Mesodermal cell (in vitro differentiated cells): ENCODE measurements at regions not wholly inside any gene's neighbourhood (a gene's known extent, or its start where the extent isn't known, plus 50 kb on each side); places are given as distances from the start of the nearest gene placed in this dataset.

ENCODE experiments used
- H3K27ac ChIP-seq: 2 replicates; pipeline ENCODE4 v1.7.0; 2013; ENCODE audit warnings: mild to moderate bottlenecking, low read depth, low read length, moderate library complexity; ENCODE audit not compliant: severe bottlenecking
- H3K36me3 ChIP-seq: 2 replicates; pipeline ENCODE4 v1.7.1; 2013; ENCODE audit warnings: mild to moderate bottlenecking, low read length, moderate library complexity; ENCODE audit not compliant: control insufficient read depth, insufficient read depth
- H3K4me1 ChIP-seq: one replicate; pipeline ENCODE4 v1.7.1; 2013; ENCODE audit warnings: mild to moderate bottlenecking, low read length; ENCODE audit not compliant: insufficient read depth, control insufficient read depth, poor library complexity, severe bottlenecking
- H3K4me3 ChIP-seq: 2 replicates; pipeline ENCODE4 v1.7.0; 2013; ENCODE audit warnings: low read length, control low read depth, mild to moderate bottlenecking; ENCODE audit not compliant: insufficient read depth, poor library complexity, severe bottlenecking; ENCODE audit errors: extremely low read depth
- H3K9me3 ChIP-seq: 2 replicates; pipeline ENCODE4 v1.7.1; 2013; ENCODE audit warnings: mild to moderate bottlenecking, low read length, moderate library complexity; ENCODE audit not compliant: control insufficient read depth
- WGBS, 2 experiments: methylation state at CpG; one replicate each; pipeline ENCODE4 v1.1.5; 2013; ENCODE audit warnings: missing lambda C conversion rate in 2 of 2; ENCODE audit not compliant: insufficient coverage in 2 of 2; 5-methylcytosine and 5-hydroxymethylcytosine counted together

DNA sequence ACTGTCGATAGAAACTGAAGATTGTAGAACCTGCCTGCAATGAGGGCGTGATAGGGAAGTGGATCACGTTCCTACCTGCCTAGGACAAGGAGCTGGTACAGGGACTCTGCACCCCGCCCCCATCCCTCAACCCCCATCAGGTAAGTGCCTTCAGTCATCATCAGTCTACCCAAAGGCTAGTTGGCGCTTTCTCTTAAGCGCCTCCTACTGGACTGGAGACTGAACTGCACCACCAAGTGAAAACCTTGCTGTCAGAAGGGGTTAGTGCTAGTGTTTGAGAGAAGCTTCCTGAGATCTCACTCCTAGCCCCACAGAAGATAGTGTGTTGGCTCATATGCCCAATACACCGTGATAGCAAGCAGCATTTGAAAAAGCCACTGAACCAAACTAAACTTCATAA, 706.5 kb upstream of the MAN1A1 start:
- Histone ChIP-seq H3K4me3 (no peak overlapping the region), H3K4me1 (no peaks in the 10 kb centered on the region), H3K9me3 (peaks cover 2% of the 10 kb centered on the region), H3K36me3 (no peaks in the 10 kb centered on the region), H3K27ac (no peak overlapping the region)
- 78 to 84% methylated on average over 2 to 4 of the region's 7 CpGs for WGBS, 2 experiments

GRCh38 chr6:120055071-120055470, 705.5 kb upstream of the MAN1A1 start:
- Histone ChIP-seq H3K27ac (no peak overlapping the region), H3K36me3 (no peaks in the 10 kb centered on the region), H3K9me3 (peaks cover 2% of the 10 kb centered on the region), H3K4me3 (no peak overlapping the region), H3K4me1 (no peaks in the 10 kb centered on the region)
- WGBS, 2 experiments, result 85 to 88% methylated on average over 3 to 4 of the region's 4 CpGs

DNA sequence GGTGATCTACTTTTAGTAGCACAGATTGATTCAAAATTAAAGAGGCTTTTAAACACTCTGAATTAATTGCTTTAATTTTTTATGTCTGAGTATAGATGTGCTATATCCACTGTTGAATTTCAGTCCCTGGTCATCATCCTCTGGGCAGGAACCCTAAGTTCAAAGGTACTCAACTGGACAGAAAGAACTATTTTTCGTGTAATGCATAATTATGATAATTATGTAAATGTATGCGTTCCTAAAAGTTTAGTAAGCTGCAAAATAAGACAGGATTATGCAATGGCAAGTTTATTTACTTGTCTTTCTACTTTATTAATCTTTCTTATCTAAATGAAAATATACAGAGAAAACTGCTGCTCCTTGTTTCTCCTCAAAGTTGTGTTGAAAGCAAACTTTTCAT, 690.1 kb upstream of the MAN1A1 start:
- Histone ChIP-seq H3K4me1 (no peaks in the 10 kb centered on the region), H3K27ac (no peak overlapping the region), H3K4me3 (no peak overlapping the region), H3K36me3 (no peaks in the 10 kb centered on the region), H3K9me3 (no peaks in the 10 kb centered on the region)
- WGBS, 2 experiments, result 100% methylated on average over 1 of the region's 2 CpGs; no CpG with 5 or more reads in 1 of the 2 experiments

DNA sequence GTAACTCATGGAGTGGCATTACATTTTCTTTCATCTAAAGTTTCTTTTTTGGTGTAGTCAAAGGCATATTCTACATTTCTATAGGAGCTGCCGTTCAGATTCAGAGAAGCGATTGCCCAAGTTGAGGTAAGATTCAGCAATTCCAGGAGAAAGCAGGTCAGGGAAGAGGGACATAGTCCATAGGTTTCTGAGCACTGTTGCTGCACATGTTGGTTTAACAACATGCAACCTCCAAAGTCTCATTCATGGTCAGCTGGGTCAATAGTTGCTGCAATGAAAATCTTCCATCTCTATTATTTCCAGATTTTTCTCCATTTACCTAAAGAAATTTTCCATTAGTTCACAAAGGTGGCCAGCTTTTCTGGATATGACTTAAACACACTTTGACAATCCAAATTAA, 682.3 kb upstream of the MAN1A1 start:
- Histone ChIP-seq H3K36me3 (no peaks in the 10 kb centered on the region), H3K27ac (no peak overlapping the region)
- WGBS, 2 experiments, result 80% methylated on average over 2 of the region's 2 CpGs

GRCh38 chr6:120026791-120027190, 677.2 kb upstream of the MAN1A1 start:
- Histone ChIP-seq H3K4me1 (no peaks in the 10 kb centered on the region), H3K9me3 (no peaks in the 10 kb centered on the region), H3K36me3 (no peaks in the 10 kb centered on the region), H3K27ac (no peak overlapping the region), H3K4me3 (no peak overlapping the region)
- 78% methylated on average over 1 of the region's 1 CpG; no CpG with 5 or more reads in 1 of the 2 experiments for WGBS, 2 experiments

More for the DNA sequence above, 682.3 kb upstream of the MAN1A1 start:
- Histone ChIP-seq H3K9me3 (no peaks in the 10 kb centered on the region), H3K4me1 (no peaks in the 10 kb centered on the region), H3K4me3 (no peak overlapping the region)

- Histone ChIP-seq H3K4me3 (no peak overlapping the region), H3K4me1 (no peaks in the 10 kb centered on the region), H3K36me3 (no peaks in the 10 kb centered on the region), H3K27ac (no peak overlapping the region), H3K9me3 (no peaks in the 10 kb centered on the region)
- WGBS, 2 experiments, result no CpG with 5 or more reads among the region's 3 CpGs
Measured at GRCh38 chr6:120010075-120010474, 660.5 kb upstream of the MAN1A1 start.

GRCh38 chr6:120005292-120005976, 655.9 kb upstream of the MAN1A1 start:
- no peak overlapping the region for H3K27ac ChIP-seq
- no peaks in the 10 kb centered on the region for H3K9me3 ChIP-seq
- no peak overlapping the region for H3K4me3 ChIP-seq
- H3K4me1 ChIP-seq, result no peaks in the 10 kb centered on the region
- 88 to 91% methylated on average over 9 of the region's 12 CpGs for WGBS, 2 experiments
- no peaks in the 10 kb centered on the region for H3K36me3 ChIP-seq

DNA sequence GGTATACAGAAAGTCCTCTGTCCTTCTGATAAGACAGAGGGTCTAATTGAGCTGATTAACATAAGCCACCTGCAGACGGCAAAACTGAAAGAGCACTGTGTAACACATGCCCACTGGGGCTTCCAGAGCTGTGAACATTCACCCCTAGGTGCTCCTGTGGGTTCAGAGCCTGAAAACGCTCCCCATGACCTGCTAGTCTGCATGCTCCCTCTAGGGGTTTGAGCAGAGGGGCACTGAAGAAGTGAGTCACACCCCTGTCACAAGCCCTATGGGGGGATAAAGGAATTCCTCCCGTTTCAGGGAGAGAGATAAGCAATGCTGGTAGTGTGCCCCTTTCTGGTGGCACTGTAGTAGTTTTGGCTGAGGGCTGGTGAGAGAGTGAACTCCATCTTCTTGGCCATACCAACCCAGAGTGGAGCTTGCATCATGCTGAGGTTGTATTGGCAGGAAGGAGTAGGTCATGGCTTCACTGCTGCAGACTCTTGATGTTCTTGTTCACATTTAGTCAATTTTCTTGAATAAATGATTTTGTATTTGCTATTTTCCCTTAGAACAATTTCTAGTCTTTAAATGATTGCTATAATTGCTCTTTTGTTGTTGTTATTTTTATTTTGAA, 637.5 kb upstream of the MAN1A1 start:
- no peak overlapping the region for H3K4me3 ChIP-seq
- 90 to 94% methylated on average over 2 to 3 of the region's 3 CpGs for WGBS, 2 experiments
- H3K9me3 ChIP-seq, result no peaks in the 10 kb centered on the region
- no peak overlapping the region for H3K27ac ChIP-seq
- H3K36me3 ChIP-seq, result no peaks in the 10 kb centered on the region
- H3K4me1 ChIP-seq, result peaks cover 3% of the 10 kb centered on the region

GRCh38 chr6:119985952-119986736, 636.6 kb upstream of the MAN1A1 start:
- Histone ChIP-seq H3K36me3 (no peaks in the 10 kb centered on the region), H3K27ac (no peak overlapping the region), H3K4me1 (peaks cover 3% of the 10 kb centered on the region), H3K4me3 (no peak overlapping the region), H3K9me3 (no peaks in the 10 kb centered on the region)
- WGBS, 2 experiments, result 100% methylated on average over 1 of the region's 4 CpGs; no CpG with 5 or more reads in 1 of the 2 experiments

DNA sequence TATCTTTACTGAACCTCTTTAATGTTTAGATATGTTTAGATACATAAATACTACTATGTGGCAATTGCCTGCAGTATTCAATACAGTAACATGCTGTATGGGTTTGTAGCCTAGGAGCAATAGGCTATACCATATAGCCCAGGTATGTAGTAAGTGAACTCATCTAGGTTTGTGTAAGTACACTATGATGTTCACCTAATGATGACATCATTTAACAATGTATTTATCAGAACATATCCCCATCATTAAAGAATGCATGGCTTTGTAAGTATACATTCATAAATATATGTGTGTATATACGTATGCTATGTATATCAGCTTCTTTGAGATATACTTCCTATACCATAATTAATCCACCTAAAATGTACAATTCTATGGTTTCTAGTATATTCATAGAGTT, 631.2 kb upstream of the MAN1A1 start:
- H3K9me3 ChIP-seq, result no peaks in the 10 kb centered on the region

More for the DNA sequence above, 631.2 kb upstream of the MAN1A1 start:
- Histone ChIP-seq H3K36me3 (no peaks in the 10 kb centered on the region), H3K27ac (no peak overlapping the region), H3K4me3 (no peak overlapping the region), H3K4me1 (no peaks in the 10 kb centered on the region)
- WGBS, 2 experiments, result no CpG with 5 or more reads among the region's 1 CpG
